DMS 273 (cell line): ENCODE measurements at regions not wholly inside any gene's neighbourhood (a gene's known extent, or its start where the extent isn't known, plus 50 kb on each side); places are given as distances from the start of the nearest gene placed in this dataset.

ENCODE experiments used
- DNase-seq: peaks from one replicate; lab custom pipeline; 2025; ENCODE audit not compliant: unreplicated experiment; lab: John Stamatoyannopoulos, UW

- no peak for DNase-seq
Observed at GRCh38 chr13:107003911-107004310, 436.0 kb upstream of the ARGLU1 start.

GRCh38 chr13:106998664-106999063 lies 430.7 kb upstream of the ARGLU1 start:
- DNase-seq = no peak

GRCh38 chr13:106997696-106998095 lies 429.8 kb upstream of the ARGLU1 start:
- no peak for DNase-seq

GRCh38 chr13:106996867-106997618 lies 429.1 kb upstream of the ARGLU1 start:
- no peak for DNase-seq

- DNase-seq = no peak
Observed at GRCh38 chr13:106990594-106990993, 422.7 kb upstream of the ARGLU1 start.

- no peak for DNase-seq
Observed at GRCh38 chr13:106989876-106990275, 421.9 kb upstream of the ARGLU1 start.

GRCh38 chr13:106987427-106987785 lies 419.5 kb upstream of the ARGLU1 start:
- peak; percentile 11 for DNase-seq

- DNase-seq = no peak
Observed at GRCh38 chr13:106986687-106987426, 418.9 kb upstream of the ARGLU1 start.

GRCh38 chr13:106986033-106986484 lies 418.1 kb upstream of the ARGLU1 start:
- no peak for DNase-seq

- no peak for DNase-seq
Observed at GRCh38 chr13:106985481-106985880, 417.5 kb upstream of the ARGLU1 start.

- no peak for DNase-seq
Observed at GRCh38 chr13:106981051-106981450, 413.1 kb upstream of the ARGLU1 start.

- no peak for DNase-seq
Observed at GRCh38 chr13:106967391-106967790, 399.5 kb upstream of the ARGLU1 start.

- DNase-seq = no peak
Observed at GRCh38 chr13:106963151-106963550, 395.2 kb upstream of the ARGLU1 start.

GRCh38 chr13:106961651-106962050 lies 393.7 kb upstream of the ARGLU1 start:
- no peak for DNase-seq

- no peak for DNase-seq
Observed at GRCh38 chr13:106961216-106961615, 393.3 kb upstream of the ARGLU1 start.

GRCh38 chr13:106958621-106959048 lies 390.7 kb upstream of the ARGLU1 start:
- no peak for DNase-seq

- DNase-seq = no peak
Observed at GRCh38 chr13:106942563-106942962, 374.6 kb upstream of the ARGLU1 start.

GRCh38 chr13:106941779-106942178 lies 373.8 kb upstream of the ARGLU1 start:
- DNase-seq = no peak

- DNase-seq = no peak
Observed at GRCh38 chr13:106927421-106927820, 359.5 kb upstream of the ARGLU1 start.

GRCh38 chr13:106922384-106922783 lies 354.4 kb upstream of the ARGLU1 start:
- DNase-seq = no peak

GRCh38 chr13:106919638-106920037 lies 351.7 kb upstream of the ARGLU1 start:
- DNase-seq = no peak

- no peak for DNase-seq
Observed at GRCh38 chr13:106919133-106919532, 351.2 kb upstream of the ARGLU1 start.

- no peak for DNase-seq
Observed at GRCh38 chr13:106918557-106918860, 350.6 kb upstream of the ARGLU1 start.
